Body of pancreas (tissue), 4 donors: ENCODE measurements at regions not wholly inside any gene's neighbourhood (a gene's known extent, or its start where the extent isn't known, plus 50 kb on each side); places are given as distances from the start of the nearest gene placed in this dataset.

Experiments
- ATAC-seq: fragments of 150-250 bp; one replicate; pipeline ENCODE4 v1.9.1; 2016
- DNase-seq, 4 donors: peaks; one replicate each; pipeline ENCODE4 v3.0.0-alpha.2; 2019
- H3K27ac ChIP-seq, 4 donors: fragments of 200-600 bp; sonication (generic); 1 replicate in 3 of 4; 2 replicates in 1 of 4; pipeline versions ENCODE4 v1.5.1 to v1.6.1; 2016 to 2019; ENCODE audit warnings: mild to moderate bottlenecking in 1 of 4, mixed read lengths in 1 of 4, moderate library complexity in 1 of 4
- H3K27me3 ChIP-seq, 2 donors: fragments of 200-600 bp; sonication (generic); one replicate each; pipeline ENCODE4 v1.6.0; 2016; ENCODE audit warnings: mild to moderate bottlenecking in 1 of 2
- H3K36me3 ChIP-seq, 2 donors: fragments of 200-600 bp; sonication (generic); replicated peaks in 1 of 2; 2 replicates each; pipeline ENCODE4 v1.5.1; 2016; ENCODE audit warnings: low read depth in 2 of 2; ENCODE audit not compliant: insufficient read depth in 1 of 2
- H3K4me1 ChIP-seq: fragments of 200-600 bp; sonication (generic); one replicate; pipeline ENCODE4 v1.6.0; 2016
- H3K4me3 ChIP-seq, 2 donors: fragments of 200-600 bp; sonication (generic); 1 replicate in 1 of 2; 2 replicates in 1 of 2; pipeline ENCODE4 v1.5.1; 2016 to 2019
- H3K9me3 ChIP-seq, 3 donors: fragments of 200-600 bp; sonication (generic); 1 replicate in 2 of 3; 2 replicates in 1 of 3; pipeline ENCODE4 v1.5.1; 2016
- CTCF ChIP-seq, 7 experiments: fragments of 450-650 bp in 4 of 7; fragments of 200-600 bp in 3 of 7; sonication (generic) in 3 of 7; IDR thresholded peaks; one replicate each; pipeline ENCODE4 v1.5.1; 2016 to 2019; ENCODE audit warnings: antibody characterized with exemption in 7 of 7
- POLR2A ChIP-seq, 3 donors: fragments of 450-650 bp; IDR thresholded peaks; one replicate each; pipeline ENCODE4 v1.6.1; 2016; ENCODE audit warnings: antibody characterized with exemption in 3 of 3, mild to moderate bottlenecking in 2 of 3
- WGBS, 2 donors: methylation state at CpG; one replicate each; pipeline ENCODE4 v1.1.5; 2017; 5-methylcytosine and 5-hydroxymethylcytosine counted together
- intact Hi-C: fragments of 100-400 bp; cut with DNase I; formaldehyde crosslinking; loops from one replicate; pipeline ENCODE4 v1.15.1; 2023

GRCh38 chr3:187954873-187955586 lies 198.9 kb upstream of the LPP start:
- Histone ChIP-seq H3K4me3 (no peak overlapping the region), H3K4me1 (peaks cover 9% of the 10 kb centered on the region), H3K9me3 (no peaks in the 10 kb centered on the region), H3K27ac (no peak overlapping the region), H3K27me3 (no peaks in the 10 kb centered on the region), H3K36me3 (no peaks in the 10 kb centered on the region)
- WGBS, 2 donors: 80 to 85% methylated on average over 4 of the region's 4 CpGs
- DNase-seq: peak in 2 of 4 donors; percentile 9 to 41
- no peak for TF ChIP-seq POLR2A (IDR thresholded peaks at IDR 0.05)
- no peak for TF ChIP-seq CTCF (IDR thresholded peaks at IDR 0.05)
- intact Hi-C loops: no loop called here
- ATAC-seq: peak; percentile 43

GRCh38 chr3:187955587-187955952 lies 198.4 kb upstream of the LPP start:
- Histone ChIP-seq H3K4me3 (no peak overlapping the region), H3K27ac (no peak overlapping the region), H3K4me1 (peaks cover 9% of the 10 kb centered on the region), H3K27me3 (no peaks in the 10 kb centered on the region), H3K9me3 (no peaks in the 10 kb centered on the region), H3K36me3 (no peaks in the 10 kb centered on the region)
- no peak for DNase-seq
- TF ChIP-seq CTCF (IDR thresholded peaks at IDR 0.05): no peak
- no peak for TF ChIP-seq POLR2A (IDR thresholded peaks at IDR 0.05)
- ATAC-seq: no peak
- intact Hi-C loops: no loop called here

GRCh38 chr3:187957165-187957581 lies 196.8 kb upstream of the LPP start:
- DNase-seq: no peak
- intact Hi-C loops: no loop called here
- Histone ChIP-seq H3K4me1 (peaks cover 9% of the 10 kb centered on the region), H3K36me3 (no peaks in the 10 kb centered on the region), H3K27me3 (no peaks in the 10 kb centered on the region), H3K27ac (no peak overlapping the region), H3K4me3 (no peak overlapping the region), H3K9me3 (no peaks in the 10 kb centered on the region)
- no peak for ATAC-seq
- no peak for TF ChIP-seq CTCF (IDR thresholded peaks at IDR 0.05)
- no peak for TF ChIP-seq POLR2A (IDR thresholded peaks at IDR 0.05)
- 79 to 89% methylated on average over 5 of the region's 5 CpGs for WGBS, 2 donors

- Histone ChIP-seq H3K36me3 (no peaks in the 10 kb centered on the region), H3K27ac (no peak overlapping the region), H3K9me3 (no peaks in the 10 kb centered on the region), H3K27me3 (no peaks in the 10 kb centered on the region), H3K4me3 (no peak overlapping the region), H3K4me1 (peaks cover 9% of the 10 kb centered on the region)
- TF ChIP-seq POLR2A (IDR thresholded peaks at IDR 0.05): no peak
- TF ChIP-seq CTCF (IDR thresholded peaks at IDR 0.05): no peak
- DNase-seq (no peak), ATAC-seq (no peak)
- intact Hi-C loops: no loop called here
Observed at GRCh38 chr3:187957582-187957981, 196.4 kb upstream of the LPP start.

GRCh38 chr3:187958432-187959003 lies 195.4 kb upstream of the LPP start:
- Histone ChIP-seq H3K4me3 (no peak overlapping the region), H3K27ac (no peak overlapping the region), H3K36me3 (no peaks in the 10 kb centered on the region), H3K27me3 (no peaks in the 10 kb centered on the region), H3K4me1 (peaks cover 9% of the 10 kb centered on the region), H3K9me3 (no peaks in the 10 kb centered on the region)
- ATAC-seq (no peak), DNase-seq (peak in 1 of 4 donors; percentile 10)
- TF ChIP-seq POLR2A (IDR thresholded peaks at IDR 0.05) (no peak), CTCF (IDR thresholded peaks at IDR 0.05) (no peak)
- intact Hi-C loops: no loop called here
- WGBS, 2 donors: 77 to 93% methylated on average over 12 of the region's 12 CpGs
